ENCODE measurements at regions not wholly inside any gene's neighbourhood (a gene's known extent, or its start where the extent isn't known, plus 50 kb on each side); places are given as distances from the start of the nearest gene placed in this dataset.
"Not testable (repeated sequence)": the region's sequence is repeated elsewhere in the genome, so short reads cannot be mapped to it uniquely, and the experiment has no call there.

DNA sequence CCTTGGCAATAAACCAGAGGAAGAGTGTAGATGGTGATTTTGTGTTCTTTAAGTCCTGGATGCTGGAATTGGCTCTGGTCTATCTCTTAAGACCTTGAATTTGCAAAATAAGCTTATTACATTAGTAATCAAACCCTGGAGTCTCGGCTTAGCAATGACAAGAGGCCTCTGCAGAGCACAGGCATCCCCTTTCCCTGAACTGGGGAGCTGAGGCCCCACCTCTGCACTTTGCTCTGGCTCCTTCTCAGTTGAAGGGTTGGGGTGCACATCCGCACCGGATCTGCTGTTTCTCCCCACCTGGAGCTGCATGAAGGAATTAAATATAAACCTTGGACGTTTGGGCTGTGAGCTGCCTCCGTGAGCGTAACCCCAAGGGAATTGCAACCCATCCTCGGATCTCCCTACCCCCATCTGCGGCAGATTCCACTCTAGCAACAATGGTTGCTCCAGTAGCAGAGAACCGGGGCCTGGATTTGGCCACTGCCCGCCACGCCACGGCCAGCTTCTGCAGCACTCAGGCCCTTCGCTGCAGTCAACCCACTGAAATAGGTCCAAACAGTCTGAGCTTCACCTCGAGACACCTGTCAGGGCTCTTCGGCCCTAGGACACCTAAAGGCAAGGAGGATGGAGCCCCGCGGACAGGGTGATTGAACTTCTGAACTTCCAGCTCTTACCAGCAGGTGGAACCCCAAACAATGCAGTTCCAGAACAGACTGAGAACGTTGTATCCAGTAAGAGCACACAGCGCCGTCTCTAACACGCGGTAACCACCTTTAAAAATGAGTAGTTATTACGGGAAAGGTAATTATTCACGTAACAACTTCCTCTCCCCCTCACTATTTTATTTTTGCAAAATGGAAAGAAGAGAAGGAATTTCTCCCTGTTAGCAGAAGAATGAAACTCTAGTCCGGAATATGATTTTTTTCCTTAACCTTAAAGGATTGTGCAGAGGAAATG lies 54.8 kb upstream of the CAPRIN1 start:
- Histone ChIP-seq H3K79me2 (ENCODE audit: insufficient read depth, low read length) (no peaks in the 10 kb centered on the region), H3F3A (ENCODE audit: insufficient read depth) (no peaks in the 10 kb centered on the region), H3K4me3 (ENCODE audit: insufficient read depth, low read length, poor library complexity, severe bottlenecking) (no peak overlapping the region), H3K9ac (ENCODE audit: low read length) (no peak overlapping the region), H3K9me2 (replicated peaks; ENCODE audit: insufficient read depth, low read length) (no peaks in the 10 kb centered on the region), H3K27ac (ENCODE audit: low read depth, low read length) (no peak overlapping the region), H3K4me2 (ENCODE audit: low read depth, low read length, poor library complexity, severe bottlenecking) (peak overlapping the region; percentile 27), H2AFZ (ENCODE audit: low read depth, low read length, severe bottlenecking) (no peak overlapping the region), H4K20me1 (ENCODE audit: low read depth, low read length) (no peaks in the 10 kb centered on the region), H3K27me3 (ENCODE audit: low read length) (no peaks in the 10 kb centered on the region), H3K9me3 (ENCODE audit: insufficient read depth, low read length) (no peaks in the 10 kb centered on the region), H3K36me3 (ENCODE audit: low read length) (no peaks in the 10 kb centered on the region)
- TF ChIP-seq, protein P1, sequence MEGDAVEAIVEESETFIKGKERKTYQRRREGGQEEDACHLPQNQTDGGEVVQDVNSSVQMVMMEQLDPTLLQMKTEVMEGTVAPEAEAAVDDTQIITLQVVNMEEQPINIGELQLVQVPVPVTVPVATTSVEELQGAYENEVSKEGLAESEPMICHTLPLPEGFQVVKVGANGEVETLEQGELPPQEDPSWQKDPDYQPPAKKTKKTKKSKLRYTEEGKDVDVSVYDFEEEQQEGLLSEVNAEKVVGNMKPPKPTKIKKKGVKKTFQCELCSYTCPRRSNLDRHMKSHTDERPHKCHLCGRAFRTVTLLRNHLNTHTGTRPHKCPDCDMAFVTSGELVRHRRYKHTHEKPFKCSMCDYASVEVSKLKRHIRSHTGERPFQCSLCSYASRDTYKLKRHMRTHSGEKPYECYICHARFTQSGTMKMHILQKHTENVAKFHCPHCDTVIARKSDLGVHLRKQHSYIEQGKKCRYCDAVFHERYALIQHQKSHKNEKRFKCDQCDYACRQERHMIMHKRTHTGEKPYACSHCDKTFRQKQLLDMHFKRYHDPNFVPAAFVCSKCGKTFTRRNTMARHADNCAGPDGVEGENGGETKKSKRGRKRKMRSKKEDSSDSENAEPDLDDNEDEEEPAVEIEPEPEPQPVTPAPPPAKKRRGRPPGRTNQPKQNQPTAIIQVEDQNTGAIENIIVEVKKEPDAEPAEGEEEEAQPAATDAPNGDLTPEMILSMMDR (IDR thresholded peaks at IDR 0.05; ENCODE audit: insufficient read depth, low read length, poor library complexity, severe bottlenecking), result peak; percentile 32
- no peak for TF ChIP-seq EZH2phosphoT487 (conservative IDR thresholded peaks at IDR 0.05; ENCODE audit: low read length)

DNA sequence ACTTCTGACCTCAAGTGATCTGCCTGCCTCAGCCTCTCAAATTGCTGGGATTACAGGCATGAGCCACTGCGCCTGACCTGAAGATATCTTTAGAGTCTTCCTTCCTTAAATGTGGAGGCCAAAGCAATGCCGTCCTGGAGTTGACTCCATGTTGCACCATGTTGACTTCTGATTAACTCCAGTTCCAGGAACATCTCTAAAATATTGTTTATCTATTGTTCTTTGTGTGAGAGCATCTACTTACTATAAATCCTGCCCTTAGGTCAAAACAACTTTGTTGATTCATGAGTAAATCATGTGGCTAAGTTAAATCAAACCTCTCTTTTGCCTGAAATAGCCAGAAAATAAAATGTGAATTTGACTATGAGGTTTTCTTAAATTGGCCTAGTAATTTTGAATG lies 56.6 kb upstream of the CAPRIN1 start:
- TF ChIP-seq, protein P1 (IDR thresholded peaks at IDR 0.05; ENCODE audit: insufficient read depth, low read length, poor library complexity, severe bottlenecking), result no peak
- TF ChIP-seq EZH2phosphoT487 (conservative IDR thresholded peaks at IDR 0.05; ENCODE audit: low read length), result no peak
- Histone ChIP-seq H3K4me3 (ENCODE audit: insufficient read depth, low read length, poor library complexity, severe bottlenecking) (no peak overlapping the region), H3K36me3 (ENCODE audit: low read length) (no peaks in the 10 kb centered on the region)

DNA sequence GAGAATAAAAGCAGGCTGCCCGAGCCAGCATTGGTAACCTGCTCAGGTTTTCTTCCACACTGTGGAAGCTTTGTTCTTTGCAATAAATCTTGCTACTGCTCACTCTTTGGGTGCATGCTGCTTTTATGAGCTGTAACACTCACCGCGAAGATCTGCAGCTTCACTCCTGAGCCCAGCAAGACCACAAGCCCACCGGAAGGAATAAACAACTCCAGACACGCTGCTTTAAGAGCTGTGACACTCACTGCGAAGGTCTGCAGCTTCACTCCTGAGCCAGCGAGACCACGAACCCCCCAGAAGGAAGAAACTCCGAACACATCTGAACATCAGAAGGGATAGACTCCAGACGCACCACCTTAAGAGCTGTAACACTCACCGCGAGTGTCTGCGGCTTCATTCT lies 60.4 kb upstream of the CAPRIN1 start:
- not testable (repeated sequence) for H3K27ac ChIP-seq (ENCODE audit: low read depth, low read length); H3K36me3 ChIP-seq (ENCODE audit: low read length); H3F3A ChIP-seq (ENCODE audit: insufficient read depth); H3K9me3 ChIP-seq (ENCODE audit: insufficient read depth, low read length); H3K4me2 ChIP-seq (ENCODE audit: low read depth, low read length, poor library complexity, severe bottlenecking); H3K9ac ChIP-seq (ENCODE audit: low read length); H3K27me3 ChIP-seq (ENCODE audit: low read length); H3K79me2 ChIP-seq (ENCODE audit: insufficient read depth, low read length); H2AFZ ChIP-seq (ENCODE audit: low read depth, low read length, severe bottlenecking); H3K4me3 ChIP-seq (ENCODE audit: insufficient read depth, low read length, poor library complexity, severe bottlenecking); H3K9me2 ChIP-seq (replicated peaks; ENCODE audit: insufficient read depth, low read length); H4K20me1 ChIP-seq (ENCODE audit: low read depth, low read length)

More for the DNA sequence above, 56.6 kb upstream of the CAPRIN1 start:
- Histone ChIP-seq H3K9me3 (ENCODE audit: insufficient read depth, low read length) (no peaks in the 10 kb centered on the region), H3K9me2 (replicated peaks; ENCODE audit: insufficient read depth, low read length) (no peaks in the 10 kb centered on the region), H3K79me2 (ENCODE audit: insufficient read depth, low read length) (no peaks in the 10 kb centered on the region), H3K27me3 (ENCODE audit: low read length) (no peaks in the 10 kb centered on the region), H3K9ac (ENCODE audit: low read length) (no peak overlapping the region), H3K27ac (ENCODE audit: low read depth, low read length) (no peak overlapping the region), H3K4me2 (ENCODE audit: low read depth, low read length, poor library complexity, severe bottlenecking) (no peak overlapping the region), H4K20me1 (ENCODE audit: low read depth, low read length) (no peaks in the 10 kb centered on the region), H3F3A (ENCODE audit: insufficient read depth) (no peaks in the 10 kb centered on the region), H2AFZ (ENCODE audit: low read depth, low read length, severe bottlenecking) (no peak overlapping the region)

DNA sequence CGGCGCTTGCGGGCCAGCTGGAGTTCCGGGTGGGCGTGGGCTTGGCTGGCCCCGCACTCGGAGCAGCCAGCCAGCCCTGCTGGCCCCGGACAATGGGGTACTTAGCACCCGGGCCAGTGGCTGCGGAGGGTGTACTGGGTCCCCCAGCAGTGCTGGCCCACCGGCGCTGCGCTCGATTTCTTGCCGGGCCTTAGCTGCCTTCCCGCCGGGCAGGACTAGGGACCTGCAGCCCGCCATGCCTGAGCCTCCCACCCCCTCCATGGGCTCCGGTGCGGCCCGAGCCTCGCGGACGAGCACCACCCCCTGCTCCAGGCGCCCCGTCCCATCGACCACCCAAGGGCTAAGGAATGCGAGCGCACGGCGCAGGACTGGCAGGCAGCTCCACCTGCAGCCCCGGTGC lies 61.4 kb upstream of the CAPRIN1 start:
- H3K36me3 ChIP-seq (ENCODE audit: low read length); H3K4me2 ChIP-seq (ENCODE audit: low read depth, low read length, poor library complexity, severe bottlenecking); H3F3A ChIP-seq (ENCODE audit: insufficient read depth); H3K9ac ChIP-seq (ENCODE audit: low read length); H3K4me3 ChIP-seq (ENCODE audit: insufficient read depth, low read length, poor library complexity, severe bottlenecking); H2AFZ ChIP-seq (ENCODE audit: low read depth, low read length, severe bottlenecking); H4K20me1 ChIP-seq (ENCODE audit: low read depth, low read length); H3K27me3 ChIP-seq (ENCODE audit: low read length); H3K79me2 ChIP-seq (ENCODE audit: insufficient read depth, low read length); H3K9me2 ChIP-seq (replicated peaks; ENCODE audit: insufficient read depth, low read length); H3K27ac ChIP-seq (ENCODE audit: low read depth, low read length); H3K9me3 ChIP-seq (ENCODE audit: insufficient read depth, low read length): not testable (repeated sequence)

Data from SU-DHL-6 (cell line).